H1 (cell line): ENCODE measurements at regions not wholly inside any gene's neighbourhood (a gene's known extent, or its start where the extent isn't known, plus 50 kb on each side); places are given as distances from the start of the nearest gene placed in this dataset.

Experiments
- BCL11A ChIP-seq, 2 experiments: IDR thresholded peaks; one replicate each; pipeline ENCODE4 v1.6.1; 2011; ENCODE audit warnings: low read depth in 2 of 2, low read length in 2 of 2, mild to moderate bottlenecking in 2 of 2
- CHD2 ChIP-seq: IDR thresholded peaks from 2 replicates; pipeline ENCODE4 v1.6.1; 2012; ENCODE audit warnings: low read length, improper control_type of control experiment
- CTBP2 ChIP-seq: IDR thresholded peaks from 2 replicates; pipeline ENCODE4 v1.7.0; 2011; ENCODE audit warnings: borderline replicate concordance, mild to moderate bottlenecking, moderate library complexity, mixed read lengths, low read length; ENCODE audit not compliant: insufficient read depth, insufficient read length
- POU5F1 ChIP-seq: IDR thresholded peaks from 2 replicates; pipeline ENCODE4 v1.6.1; 2011; ENCODE audit warnings: low read depth, mild to moderate bottlenecking, low read length, moderate library complexity
- RFX5 ChIP-seq: IDR thresholded peaks from 2 replicates; pipeline ENCODE4 v1.6.1; 2011; ENCODE audit warnings: low read depth, low read length, improper control_type of control experiment, borderline replicate concordance
- SAP30 ChIP-seq: fragments of 300-600 bp; sonication (generic); IDR thresholded peaks from 2 replicates; pipeline ENCODE4 v1.7.1; 2012; ENCODE audit warnings: low read length, moderate library complexity, mild to moderate bottlenecking, inconsistent platforms; ENCODE audit not compliant: insufficient read depth, insufficient replicate concordance

- TF ChIP-seq POU5F1 (no peak), CHD2 (no peak), SAP30 (no peak), RFX5 (no peak), CTBP2 (no peak), BCL11A (IDR thresholded peaks at IDR 0.05; ENCODE audit: low read depth in 2 of 2, low read length in 2 of 2) (no peak)
Measured at GRCh38 chr11:111441443-111441842, 62.4 kb upstream of the POU2AF1 start (continued).
